NCI-H146 (cell line): ENCODE measurements at regions not wholly inside any gene's neighbourhood (a gene's known extent, or its start where the extent isn't known, plus 50 kb on each side); places are given as distances from the start of the nearest gene placed in this dataset.
"Not testable (repeated sequence)": the region's sequence is repeated elsewhere in the genome, so short reads cannot be mapped to it uniquely, and the experiment has no call there.

ENCODE experiments used
- DNase-seq: peaks from one replicate; lab custom pipeline; 2025; lab: John Stamatoyannopoulos, UW

DNA sequence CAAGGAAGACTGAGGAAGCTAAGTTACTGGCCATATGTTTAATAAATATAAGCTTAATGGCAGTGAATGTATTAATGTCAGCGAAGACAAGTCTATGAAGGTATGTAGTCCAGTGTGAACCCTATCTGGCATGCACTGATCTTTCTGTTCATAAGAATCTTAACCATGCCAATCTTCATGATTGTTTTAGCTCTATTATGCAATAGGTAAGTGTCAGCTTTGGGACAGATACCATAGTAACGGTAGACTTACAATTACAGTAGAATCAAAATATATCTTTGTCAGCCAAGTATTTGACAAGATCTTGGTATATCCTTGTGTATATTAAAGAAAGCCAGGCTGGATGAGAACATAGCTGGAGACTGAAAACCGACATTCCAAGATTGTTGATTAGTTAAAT, 428.5 kb downstream of the SPRY2 start:
- no peak for DNase-seq

DNA sequence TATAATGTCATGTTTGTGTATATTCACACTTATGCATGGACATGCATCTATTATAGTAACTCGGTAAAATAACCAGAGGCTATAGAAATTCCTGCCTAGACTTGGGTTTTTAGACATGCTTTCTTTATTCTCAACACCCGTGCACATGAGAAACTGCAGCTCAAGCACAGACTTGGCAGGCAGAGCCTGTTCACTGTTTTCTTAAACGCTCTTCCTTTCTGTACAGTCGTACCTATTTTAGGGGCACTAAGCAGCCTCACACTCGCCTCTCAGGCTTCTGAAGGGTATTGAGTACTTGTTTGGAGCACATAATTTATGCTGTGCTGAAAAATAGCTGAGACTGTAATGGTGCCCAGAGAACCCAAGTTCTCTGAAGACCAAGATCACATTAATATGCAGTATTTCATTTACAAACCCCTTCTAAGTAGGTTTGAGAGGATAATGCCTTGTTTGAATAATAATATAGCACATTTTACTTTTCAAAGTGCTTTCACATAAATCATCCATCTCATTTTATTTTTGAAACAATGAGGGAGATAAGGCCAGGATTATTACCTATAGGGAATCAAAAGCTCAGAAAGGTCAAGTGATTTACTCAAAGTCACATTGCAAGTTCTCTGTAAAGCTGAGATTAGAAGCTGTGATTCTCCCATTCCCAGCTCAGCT, 429.9 kb downstream of the SPRY2 start:
- no peak for DNase-seq

DNA sequence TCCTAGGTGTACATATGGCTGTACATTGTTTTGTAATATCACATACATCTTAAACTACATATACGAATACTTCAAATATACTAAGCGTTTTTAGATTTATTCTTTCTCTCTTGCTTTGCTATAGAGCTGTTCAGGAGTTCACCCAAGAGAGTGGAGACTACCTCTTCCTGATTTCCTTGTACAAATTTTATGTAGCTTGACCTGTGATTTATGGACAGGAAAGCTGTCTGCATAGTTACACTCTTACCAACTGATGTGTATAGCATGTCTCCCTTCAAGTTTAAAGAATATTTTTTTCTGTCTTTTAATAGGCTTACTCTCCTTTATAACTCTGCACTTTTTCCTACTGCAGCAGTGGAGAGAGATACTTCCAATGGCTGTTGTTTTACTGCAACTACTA, 428.7 kb downstream of the NDFIP2 start:
- no peak for DNase-seq

DNA sequence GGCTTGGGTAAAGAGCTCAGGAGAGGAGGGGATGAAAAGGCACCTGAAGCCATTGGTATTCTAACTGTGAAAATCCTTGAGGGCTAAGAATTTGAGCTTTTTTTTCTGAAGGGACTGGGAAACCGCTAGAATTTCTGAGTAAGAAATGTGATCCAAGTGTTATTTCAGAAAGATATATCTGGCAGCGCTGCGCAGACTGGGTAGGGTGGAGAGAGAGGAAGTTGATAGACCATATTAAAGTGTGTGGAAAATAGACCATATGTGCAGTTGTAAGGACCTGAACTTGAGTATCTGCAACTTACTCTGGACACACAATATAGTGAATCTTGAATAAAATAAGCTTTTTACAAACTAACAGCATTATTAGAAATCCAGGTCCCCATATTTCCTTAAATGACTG, 427.4 kb downstream of the NDFIP2 start:
- no peak for DNase-seq

DNA sequence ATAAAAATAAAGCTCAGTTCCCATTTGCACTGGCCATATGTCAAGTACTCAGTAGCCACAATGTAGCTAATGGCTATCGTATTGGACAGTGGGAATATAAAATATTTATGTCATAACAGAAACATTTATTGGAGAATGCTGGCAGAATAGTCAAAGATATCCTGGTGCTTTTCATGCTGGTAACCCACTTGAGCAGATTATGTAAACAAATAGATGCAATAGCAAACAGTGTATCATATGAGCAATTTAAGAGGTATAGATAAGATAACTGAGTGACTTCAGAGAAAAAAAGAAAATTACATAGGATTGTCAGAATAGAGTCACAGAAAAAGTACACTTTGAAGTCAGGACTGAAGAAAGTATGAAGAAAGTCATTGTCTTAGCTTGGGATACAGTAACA, 426.6 kb downstream of the NDFIP2 start:
- DNase-seq, result no peak

DNA sequence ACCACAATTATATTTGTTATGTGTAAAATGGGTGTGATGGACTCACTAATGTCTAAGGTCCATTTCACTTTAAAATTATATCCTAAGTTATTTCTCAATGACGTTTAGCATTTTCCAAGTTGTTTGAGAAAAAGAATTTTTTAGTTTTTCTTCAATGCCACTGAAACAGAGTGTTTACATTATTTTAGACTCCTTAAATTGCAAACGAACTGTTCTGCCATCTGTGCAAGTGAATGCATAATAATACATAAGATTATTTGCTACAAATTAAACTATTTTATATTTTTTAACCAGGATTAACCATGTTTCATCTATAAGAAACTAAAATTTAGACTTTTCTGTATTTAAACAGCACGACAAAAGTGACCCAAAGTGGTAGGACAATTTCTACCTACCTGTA, 425.4 kb downstream of the NDFIP2 start:
- DNase-seq, result no peak

DNA sequence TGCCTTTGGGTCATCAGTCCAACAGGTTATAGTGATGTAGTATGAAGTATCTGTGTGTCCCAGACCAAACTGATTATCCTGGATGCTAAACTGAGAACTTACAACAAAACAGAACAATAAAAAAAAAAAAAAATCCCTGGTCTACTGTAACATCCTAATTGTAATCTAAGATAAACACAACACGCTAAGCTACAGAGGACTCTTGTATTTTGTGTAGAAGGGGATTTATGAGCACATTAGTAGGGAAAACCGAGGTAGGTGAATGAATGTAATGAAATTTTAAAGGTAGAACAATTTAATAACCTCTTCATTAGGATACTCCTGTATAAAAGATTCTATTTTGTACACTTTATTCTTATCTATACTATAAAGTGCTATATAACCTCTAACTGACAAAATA, 424.1 kb downstream of the NDFIP2 start:
- DNase-seq, result no peak

DNA sequence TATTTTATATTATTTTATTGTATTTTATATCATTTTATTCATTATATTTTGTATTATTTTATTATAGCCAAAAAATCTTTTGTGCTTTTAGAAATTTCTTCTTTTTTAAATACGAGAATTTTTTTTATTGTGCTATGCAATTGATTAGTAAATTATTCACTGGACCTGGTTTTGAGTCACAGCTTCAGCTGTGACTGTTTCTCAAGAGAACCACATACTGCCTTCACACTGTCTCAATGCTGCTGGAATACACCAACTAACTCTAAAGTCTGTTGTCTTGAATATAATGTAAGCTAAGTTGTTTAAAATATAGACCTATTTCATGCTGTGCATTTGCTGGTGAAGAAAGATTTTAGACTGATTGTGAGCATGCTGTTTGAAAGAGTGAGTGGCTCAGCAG, 423.6 kb downstream of the NDFIP2 start:
- no peak for DNase-seq

DNA sequence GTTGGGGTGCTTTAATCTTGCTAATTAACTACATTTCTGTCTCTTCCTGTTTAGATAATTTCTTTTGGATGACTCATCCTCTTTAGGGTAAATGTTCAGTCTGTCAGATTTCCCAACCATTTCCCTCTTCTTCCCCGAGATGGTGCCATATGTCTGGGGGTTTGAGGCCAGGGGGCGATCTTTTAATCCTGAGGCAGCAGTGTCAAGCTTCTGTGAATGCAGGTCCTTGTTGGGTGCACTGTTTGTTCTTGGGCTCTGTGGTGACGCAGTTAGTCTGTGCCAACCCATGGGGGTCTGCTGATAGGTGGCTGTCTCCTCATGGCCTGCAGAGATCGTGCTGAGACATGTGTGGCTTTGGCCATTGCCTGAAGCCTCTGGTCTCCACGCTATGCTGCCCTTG, 420.4 kb downstream of the NDFIP2 start:
- DNase-seq, result no peak

DNA sequence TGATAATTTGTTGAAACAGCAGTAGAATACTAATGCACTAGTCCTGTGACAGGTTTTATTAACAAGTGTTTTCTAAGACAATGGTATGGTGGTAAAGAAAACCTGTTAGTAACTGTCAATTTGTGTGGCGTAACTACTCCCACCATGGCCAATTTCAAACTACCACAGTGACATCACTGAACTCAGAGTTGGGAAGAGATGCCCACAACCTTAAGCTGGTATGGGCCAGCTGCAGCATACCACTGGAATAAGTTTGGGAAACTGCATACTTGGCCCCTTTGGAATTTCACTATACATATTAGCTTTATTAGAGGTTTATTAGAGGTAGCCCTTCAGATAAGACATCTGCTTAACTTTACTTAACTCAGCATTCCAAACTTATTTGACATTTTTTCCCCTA, 419.4 kb downstream of the NDFIP2 start:
- no peak for DNase-seq

DNA sequence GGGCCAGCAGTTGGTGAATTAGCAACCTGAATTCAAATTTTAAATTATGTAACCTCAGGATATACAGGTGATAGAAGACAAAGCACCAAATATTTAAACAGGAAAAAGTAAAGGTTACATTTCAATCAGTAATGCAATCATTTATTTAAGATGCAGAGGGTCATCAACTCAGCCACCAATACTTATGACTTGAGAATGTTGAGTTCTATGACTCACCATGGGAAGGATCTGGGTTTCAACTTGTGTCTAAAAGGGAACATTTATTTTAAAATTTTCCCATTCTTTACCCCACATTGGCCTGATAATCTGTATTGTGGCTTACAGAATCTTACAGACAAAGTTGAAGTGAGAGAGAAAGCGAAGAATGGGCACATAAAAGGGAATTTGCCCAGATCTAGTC, 418.0 kb downstream of the NDFIP2 start:
- DNase-seq, result no peak

DNA sequence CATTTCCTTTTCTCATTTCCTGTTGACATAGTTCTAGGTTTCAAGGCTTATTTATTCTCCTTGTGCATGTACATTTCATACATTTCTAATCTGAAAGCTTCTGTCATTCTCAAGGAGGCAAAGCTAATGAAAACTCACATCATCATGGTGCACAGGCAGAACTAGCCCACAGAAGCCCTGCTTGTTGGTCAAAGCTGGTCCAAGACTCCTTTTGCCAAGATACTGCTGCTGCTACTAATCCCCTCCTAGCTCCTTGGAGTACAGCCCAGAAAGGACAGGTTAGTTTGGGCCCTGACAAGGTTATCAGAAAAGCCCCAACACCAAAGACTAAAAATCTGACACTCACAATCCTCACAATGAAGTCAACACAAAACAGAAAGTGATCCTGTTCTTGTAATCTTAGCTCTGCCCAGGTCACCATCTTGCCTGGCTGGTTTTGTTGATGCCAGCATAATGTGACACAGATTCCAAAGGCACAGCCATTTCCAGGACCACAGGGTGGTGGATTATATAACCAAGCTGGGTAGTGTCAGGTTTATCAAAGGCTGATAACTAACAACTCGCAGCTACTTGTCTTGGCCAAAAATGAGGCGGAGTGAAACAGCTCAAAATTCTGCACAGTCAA, 417.4 kb downstream of the NDFIP2 start:
- DNase-seq, result no peak

DNA sequence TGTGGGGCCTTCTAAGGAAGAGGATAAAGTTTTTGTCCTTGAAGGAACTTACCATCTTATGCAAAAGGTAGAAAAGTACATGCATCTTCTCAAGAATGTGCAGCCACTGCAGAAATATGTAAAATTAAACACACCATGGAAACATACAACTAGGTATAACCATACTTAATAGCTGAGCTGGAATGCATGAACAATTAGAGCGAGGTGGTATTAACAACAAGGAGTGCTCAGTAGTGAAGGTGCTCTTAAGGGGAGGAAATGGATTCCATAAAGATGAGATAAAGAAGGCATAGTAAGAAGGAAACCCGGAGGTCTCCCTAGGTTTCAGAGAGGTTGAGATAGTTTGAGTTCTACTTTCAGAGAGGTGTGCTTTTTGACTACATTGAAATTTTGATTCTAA, 415.9 kb downstream of the NDFIP2 start:
- DNase-seq, result no peak

DNA sequence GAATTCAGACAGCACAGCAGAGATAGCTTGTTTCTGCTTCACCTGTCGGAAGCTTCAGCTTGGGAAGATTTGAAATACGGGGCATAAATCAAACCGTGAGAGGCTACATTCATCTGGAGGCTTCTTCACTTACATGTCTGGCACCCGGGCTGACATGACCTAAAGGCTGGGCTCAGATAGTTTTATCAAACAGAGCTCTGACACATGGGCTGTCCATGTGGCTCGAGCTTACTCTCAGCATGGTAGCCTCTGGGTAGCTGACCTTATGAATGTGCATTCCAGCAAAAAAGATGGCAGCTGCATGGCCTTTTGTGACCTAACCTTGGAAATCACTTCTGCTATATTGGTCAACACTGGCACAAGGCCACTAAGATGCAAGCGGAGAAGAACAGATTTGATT, 414.5 kb downstream of the NDFIP2 start:
- DNase-seq, result no peak

DNA sequence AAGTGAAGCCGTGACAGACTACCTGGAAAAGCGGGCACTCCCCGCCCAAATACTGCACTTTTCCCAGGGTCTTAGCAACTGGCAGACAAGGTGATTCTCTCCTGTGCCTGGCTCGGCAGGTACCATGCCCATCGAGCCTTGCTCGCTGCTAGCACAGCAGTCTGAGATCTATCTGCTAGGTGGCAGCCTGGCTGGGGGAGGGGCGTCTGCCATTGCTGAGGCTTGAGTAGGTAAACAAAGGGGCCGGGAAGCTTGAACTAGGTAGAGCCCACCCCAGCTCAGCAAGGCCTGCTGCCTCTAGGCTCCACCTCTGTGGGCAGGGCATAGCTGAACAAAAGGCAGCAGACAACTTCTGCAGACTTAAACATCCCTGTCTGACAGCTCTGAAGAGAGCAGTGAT, 406.3 kb downstream of the NDFIP2 start:
- not testable (repeated sequence) for DNase-seq

DNA sequence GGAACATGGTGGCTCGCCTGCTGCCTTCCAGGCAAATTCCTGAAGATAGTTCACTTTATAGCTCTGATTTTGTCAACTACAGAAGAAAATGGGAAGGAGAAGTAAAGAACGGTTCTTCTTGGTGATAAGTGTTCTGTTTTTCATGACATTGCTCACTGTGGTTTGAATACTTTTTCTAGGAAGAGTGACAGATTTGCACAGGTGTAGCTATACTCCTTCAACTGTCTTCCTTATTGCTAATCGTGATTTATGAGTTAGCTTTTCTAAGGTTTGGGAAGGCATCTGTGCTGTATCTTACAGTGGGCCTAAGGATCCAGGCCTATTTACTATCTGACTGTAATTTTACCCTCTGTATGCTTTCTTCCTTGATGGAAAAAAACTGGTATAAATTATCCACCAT, 405.6 kb downstream of the NDFIP2 start:
- no peak for DNase-seq

DNA sequence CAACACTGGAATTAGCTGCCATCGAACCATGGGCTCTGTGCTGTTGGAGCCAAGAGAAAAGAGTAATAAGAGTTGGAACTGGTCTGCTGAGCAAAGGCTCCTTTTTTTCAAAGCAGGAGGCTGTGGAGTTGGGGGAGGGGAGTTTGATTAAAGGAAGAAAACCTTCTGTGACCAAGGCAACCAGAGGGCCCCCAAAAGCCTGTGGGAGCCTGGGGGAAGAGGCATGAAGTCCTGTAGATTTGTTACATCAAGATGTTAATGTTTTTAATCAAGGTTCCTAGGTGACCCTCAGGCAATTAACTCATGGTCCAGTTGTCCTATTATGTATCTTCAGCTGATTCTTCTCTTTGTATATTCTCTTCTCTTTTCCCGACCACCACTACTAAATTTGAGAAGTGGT, 403.9 kb downstream of the NDFIP2 start:
- DNase-seq, result no peak

DNA sequence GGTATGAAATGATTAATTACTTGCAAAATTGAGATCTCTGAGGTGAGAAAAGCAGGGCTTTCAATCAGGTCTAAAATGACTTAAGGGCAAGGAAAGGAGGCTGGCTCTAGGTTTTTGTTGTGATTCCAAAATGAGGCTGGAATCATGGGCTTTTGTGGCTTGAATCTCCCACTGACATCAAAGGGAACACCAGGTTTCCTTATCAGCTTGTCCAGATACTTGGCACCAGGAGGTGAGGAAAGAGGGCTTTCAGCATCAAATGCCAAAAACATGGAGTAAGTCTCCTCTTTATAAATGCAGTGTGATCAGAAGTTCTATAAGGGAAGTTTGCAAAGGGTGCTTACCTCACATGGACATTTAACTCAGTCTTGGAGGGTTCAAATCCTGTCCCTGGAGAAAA, 402.3 kb downstream of the NDFIP2 start:
- DNase-seq, result no peak

DNA sequence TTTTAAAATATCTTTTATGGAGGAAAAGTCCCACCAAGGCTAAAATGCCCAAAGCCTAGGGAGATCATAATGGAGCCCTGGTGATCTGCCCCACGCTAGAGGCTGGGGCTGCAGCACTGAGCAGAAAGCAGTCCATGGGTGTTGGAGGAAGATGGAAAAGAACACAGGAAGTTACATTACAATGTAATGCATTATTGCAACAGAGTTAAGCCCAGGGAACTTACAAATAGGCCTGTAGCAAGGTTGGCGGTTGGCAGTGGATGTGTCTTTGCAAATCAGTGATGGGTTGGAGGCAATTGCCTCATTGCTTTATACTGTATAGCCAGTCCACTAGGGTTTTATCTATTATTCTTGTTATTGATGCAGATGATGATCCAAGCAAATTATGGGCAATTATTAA, 399.9 kb downstream of the NDFIP2 start:
- no peak for DNase-seq

DNA sequence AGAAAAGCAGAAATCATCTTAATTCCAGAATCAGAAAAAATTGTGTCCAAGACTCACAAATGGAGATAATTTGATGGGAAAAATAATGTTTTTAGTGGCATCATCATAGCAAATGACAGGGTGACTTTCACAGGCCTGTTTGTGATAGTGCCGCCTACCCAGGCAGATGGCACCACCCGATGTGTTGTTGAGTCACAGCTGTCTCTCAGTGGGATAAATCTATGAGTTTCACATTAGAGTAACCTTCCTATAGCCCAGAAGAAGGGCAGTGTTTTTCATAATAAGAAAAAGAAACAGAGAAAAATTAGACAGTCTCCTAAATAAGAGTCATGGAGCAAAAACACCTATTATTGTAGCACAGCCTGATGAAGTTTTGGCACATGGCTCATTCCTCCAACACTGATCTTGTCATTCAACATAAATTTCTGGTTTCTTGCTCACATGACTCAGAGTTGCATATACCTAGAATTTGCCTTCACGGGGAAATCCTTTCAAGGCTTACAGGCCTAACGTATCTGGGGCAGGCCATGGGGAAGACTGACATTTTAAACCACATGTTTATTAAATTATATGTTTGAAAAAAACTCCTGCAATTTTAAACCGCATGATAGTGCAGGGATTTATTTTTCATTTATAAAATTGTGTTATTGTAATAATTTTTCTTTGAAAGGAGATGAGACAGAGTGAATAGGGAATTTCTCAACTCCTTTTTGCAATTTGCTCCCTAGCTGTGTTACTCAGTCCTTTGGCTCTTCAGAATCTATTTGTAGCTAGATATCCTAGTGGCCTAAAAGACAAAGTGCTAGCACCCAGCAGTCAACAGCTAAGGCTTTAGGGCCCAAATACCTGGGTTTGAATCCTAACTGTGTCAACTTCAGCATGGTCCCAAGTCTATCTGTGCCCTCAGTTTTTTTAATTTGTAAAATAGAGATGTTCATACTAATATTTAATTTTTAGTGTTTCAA, 393.7 kb downstream of the NDFIP2 start:
- DNase-seq, result no peak

DNA sequence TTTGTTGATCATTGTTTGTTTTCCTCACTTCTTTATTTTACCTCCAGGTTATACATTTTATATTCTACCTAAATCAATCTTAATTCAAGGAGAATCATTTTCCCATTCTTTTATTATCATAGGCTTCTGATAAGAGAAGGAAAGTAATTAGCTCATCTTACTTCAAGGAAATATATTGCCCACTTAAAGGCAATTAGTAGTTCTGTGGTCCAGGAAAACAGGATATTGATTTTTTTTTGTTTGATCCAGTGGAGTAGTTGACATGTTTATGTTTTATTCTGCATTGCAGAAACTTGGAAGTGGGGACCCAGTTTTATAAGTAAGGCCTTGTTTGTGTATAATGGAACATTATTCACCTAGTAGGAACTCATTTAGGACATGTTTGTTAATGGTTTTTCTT, 390.6 kb downstream of the NDFIP2 start:
- DNase-seq, result no peak

DNA sequence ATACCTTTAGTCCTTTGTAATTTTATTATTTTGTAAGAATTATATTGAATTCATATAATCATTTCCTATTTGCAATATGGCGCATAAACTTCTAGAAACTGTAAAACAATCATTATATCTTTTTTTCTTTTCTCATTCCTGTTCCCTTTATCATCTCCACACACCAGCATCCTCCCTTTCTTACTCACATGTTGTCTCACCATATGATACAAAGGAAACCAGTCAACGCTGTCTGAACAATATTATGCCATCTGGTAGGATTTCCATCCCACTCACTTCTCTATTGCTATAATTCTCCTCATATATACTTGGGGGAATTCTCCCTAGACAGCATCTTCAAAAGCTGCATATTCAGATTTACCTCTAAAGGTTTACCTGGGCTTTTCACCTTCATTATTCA, 389.8 kb downstream of the NDFIP2 start:
- no peak for DNase-seq

DNA sequence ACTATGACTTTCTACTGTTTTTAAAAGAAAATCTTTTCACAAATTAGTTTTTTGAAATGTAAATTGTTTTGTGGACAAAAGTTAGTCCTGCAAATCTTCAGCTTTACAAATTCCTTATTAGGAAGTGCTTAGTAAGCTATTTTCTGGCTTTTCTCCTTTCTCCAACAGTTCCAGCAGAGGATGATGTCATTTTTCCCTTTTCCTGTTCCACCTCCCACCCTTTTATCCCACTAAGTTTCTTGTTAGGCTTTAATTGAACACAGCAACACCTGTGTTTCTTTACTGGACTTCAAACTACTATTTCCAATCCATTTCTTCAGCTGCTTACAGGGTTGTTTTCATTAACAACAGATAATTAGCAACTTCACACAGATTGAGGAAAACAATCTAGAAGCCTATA, 389.2 kb downstream of the NDFIP2 start:
- no peak for DNase-seq
